Chondrocyte (in vitro differentiated cells): ENCODE measurements at regions not wholly inside any gene's neighbourhood (a gene's known extent, or its start where the extent isn't known, plus 50 kb on each side); places are given as distances from the start of the nearest gene placed in this dataset.
"Not testable (repeated sequence)": the region's sequence is repeated elsewhere in the genome, so short reads cannot be mapped to it uniquely, and the experiment has no call there.

Experiments used
- DNase-seq: peaks from one replicate; pipeline ENCODE4 v3.0.0; 2021; ENCODE audit warnings: mixed read lengths, low spot score
- H3K27ac Mint-ChIP-seq: one replicate; pipeline ENCODE4 v1.8.0; 2021; ENCODE audit warnings: mild to moderate bottlenecking, moderate library complexity, mixed read lengths; ENCODE audit not compliant: unreplicated experiment
- H3K27me3 Mint-ChIP-seq: 2 replicates; pipeline ENCODE4 v1.8.0; 2021; ENCODE audit warnings: low read depth, mixed read lengths
- H3K36me3 Mint-ChIP-seq: 2 replicates; pipeline ENCODE4 v1.8.0; 2021; ENCODE audit warnings: low read depth, mixed read lengths
- H3K4me1 Mint-ChIP-seq: 2 replicates; pipeline ENCODE4 v1.8.0; 2021; ENCODE audit warnings: low read depth, mild to moderate bottlenecking, mixed read lengths
- H3K4me3 Mint-ChIP-seq: one replicate; pipeline ENCODE4 v1.8.0; 2021; ENCODE audit warnings: mild to moderate bottlenecking, moderate library complexity, mixed read lengths; ENCODE audit not compliant: unreplicated experiment
- H3K9me3 Mint-ChIP-seq: 2 replicates; pipeline ENCODE4 v1.8.0; 2021; ENCODE audit warnings: low read depth, mixed read lengths
- CTCF ChIP-seq: fragments of 200-600 bp; sonication (generic); IDR thresholded peaks from 2 replicates; pipeline ENCODE4 v1.5.0; 2021; ENCODE audit warnings: antibody characterized with exemption, mild to moderate bottlenecking, moderate library complexity

DNA sequence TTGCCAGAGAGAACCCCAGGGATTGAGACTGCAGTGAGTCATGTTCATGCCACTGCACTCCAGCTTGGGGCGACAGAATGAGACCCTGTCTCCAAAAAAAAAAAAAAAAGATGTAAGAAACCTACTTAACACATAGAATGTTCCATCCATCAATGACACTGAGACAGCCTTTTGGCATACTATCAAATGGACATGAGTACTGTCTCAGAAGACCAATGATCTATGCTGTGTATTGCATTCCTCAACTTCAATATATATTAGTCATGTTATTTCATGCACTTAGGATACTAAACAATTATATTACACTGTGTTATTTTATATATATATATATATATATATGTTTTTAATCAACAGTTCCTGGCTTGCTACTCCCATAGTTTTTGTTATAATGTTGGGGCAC lies 57.1 kb upstream of the ANKH start:
- Mint-ChIP-seq H3K4me3 (no peak overlapping the region), H3K4me1 (peaks cover 54% of the 10 kb centered on the region), H3K27ac (peak overlapping the region; percentile 36), H3K27me3 (no peaks in the 10 kb centered on the region), H3K9me3 (no peaks in the 10 kb centered on the region), H3K36me3 (no peaks in the 10 kb centered on the region)
- DNase-seq = no peak
- TF ChIP-seq CTCF = no peak

GRCh38 chr5:14925326-14925725 lies 53.7 kb upstream of the ANKH start:
- Mint-ChIP-seq H3K36me3 (no peaks in the 10 kb centered on the region), H3K4me1 (peaks cover 48% of the 10 kb centered on the region), H3K27me3 (no peaks in the 10 kb centered on the region), H3K4me3 (no peak overlapping the region), H3K9me3 (no peaks in the 10 kb centered on the region), H3K27ac (peak overlapping the region; percentile 89)
- no peak for DNase-seq
- no peak for TF ChIP-seq CTCF

- not testable (repeated sequence) for H3K4me3 Mint-ChIP-seq, H3K36me3 Mint-ChIP-seq, H3K9me3 Mint-ChIP-seq
Observed at GRCh38 chr5:14922952-14923351, 51.4 kb upstream of the ANKH start.

GRCh38 chr5:14922456-14922855 lies 50.9 kb upstream of the ANKH start:
- Mint-ChIP-seq H3K36me3 (no peaks in the 10 kb centered on the region), H3K27ac (no peak overlapping the region), H3K4me1 (peaks cover 49% of the 10 kb centered on the region), H3K4me3 (no peak overlapping the region), H3K27me3 (no peaks in the 10 kb centered on the region), H3K9me3 (no peaks in the 10 kb centered on the region)
- DNase-seq = no peak
- no peak for TF ChIP-seq CTCF

More at GRCh38 chr5:14922952-14923351, 51.4 kb upstream of the ANKH start:
- DNase-seq, H3K27me3 Mint-ChIP-seq, H3K27ac Mint-ChIP-seq: not testable (repeated sequence)
- peaks cover 47% of the 10 kb centered on the region for H3K4me1 Mint-ChIP-seq
